ENCODE measurements at regions not wholly inside any gene's neighbourhood (a gene's known extent, or its start where the extent isn't known, plus 50 kb on each side); places are given as distances from the start of the nearest gene placed in this dataset.

DNA sequence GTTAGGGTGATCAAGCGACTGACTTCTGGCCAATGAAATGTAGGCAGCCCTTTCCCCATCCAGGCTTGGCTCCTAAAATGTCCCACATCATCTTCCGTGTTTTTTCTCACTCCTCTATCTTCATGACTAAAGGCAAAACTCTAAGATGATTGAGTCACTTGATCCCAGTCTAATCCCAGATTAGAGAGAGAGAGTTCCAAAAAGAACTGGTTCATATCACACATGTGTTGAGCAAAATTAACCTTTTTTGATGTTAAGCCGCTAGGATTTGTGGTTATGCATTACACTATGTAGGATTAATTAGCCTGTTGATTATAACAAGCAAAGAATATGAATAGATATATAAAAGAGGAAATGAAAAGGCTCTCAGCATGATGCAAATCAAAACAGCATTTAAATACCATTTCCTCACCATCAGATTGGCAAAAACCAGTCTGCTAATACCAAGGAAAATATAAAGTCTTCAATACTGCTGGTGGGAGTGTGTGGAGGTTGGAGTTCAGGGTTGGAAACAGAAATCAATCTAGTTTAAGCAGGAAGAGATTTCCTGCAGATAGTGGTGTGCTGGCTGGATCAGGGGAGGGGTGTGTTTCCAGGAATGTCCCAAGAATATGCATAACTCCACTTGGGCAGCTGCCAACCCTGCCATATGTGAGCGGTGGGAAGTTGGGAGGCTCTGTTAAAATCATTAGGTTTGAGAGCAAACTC is 187.6 kb upstream of the S1PR3 start:
- intact Hi-C loops (cut with micrococcal nuclease), result no loop called here
- Histone ChIP-seq H3K27ac (ENCODE audit: low read length in 2 of 2) (no peak overlapping the region), H3K27me3 (replicated peaks in 1 of 4; ENCODE audit: control extremely low read depth in 1 of 4, control insufficient read depth in 3 of 4, insufficient read depth in 4 of 4, low read length in 3 of 4) (peaks cover 0 to 12% (median 10%) of the 10 kb centered on the region in 4 experiments), H3K79me2 (ENCODE audit: control insufficient read depth, insufficient read depth, low read length) (no peaks in the 10 kb centered on the region), H3K9ac (ENCODE audit: low read length) (no peak overlapping the region), H3K4me3 (ENCODE audit: control extremely low read depth in 1 of 5, extremely low read depth in 1 of 5, insufficient read depth in 1 of 5, low read depth in 2 of 5, low read length in 4 of 5) (no peak overlapping the region), H3K4me1 (ENCODE audit: control insufficient read depth in 2 of 2, insufficient read depth in 2 of 2, low read length in 2 of 2) (peaks cover 7 to 8% of the 10 kb centered on the region in 2 donors), H3K4me2 (replicated peaks; ENCODE audit: low read depth, low read length, poor library complexity, severe bottlenecking) (no peak overlapping the region), H3K9me3 (ENCODE audit: control extremely low read depth in 1 of 3, control insufficient read depth in 2 of 3, insufficient read depth in 1 of 3, low read length in 2 of 3) (peaks cover 0 to 4% (median 0%) of the 10 kb centered on the region in 3 donors), H2AFZ (ENCODE audit: insufficient read depth, low read depth, low read length, poor library complexity, severe bottlenecking) (no peak overlapping the region), H4K20me1 (ENCODE audit: control insufficient read depth, insufficient read depth, low read length, poor library complexity, severe bottlenecking) (no peaks in the 10 kb centered on the region), H3K36me3 (replicated peaks in 1 of 2; ENCODE audit: control extremely low read depth in 1 of 2, control insufficient read depth in 1 of 2, extremely low read depth in 1 of 2, insufficient read depth in 2 of 2, low read length in 1 of 2) (no peaks in the 10 kb centered on the region)
- Mint-ChIP-seq H3K4me1 (peaks cover 13% of the 10 kb centered on the region), H3K27ac (no peak overlapping the region), H3K27me3 (peaks cover 39% of the 10 kb centered on the region), H3K9me3 (ENCODE audit: insufficient read depth) (no peaks in the 10 kb centered on the region), H3K4me3 (no peak overlapping the region)
- CTCF ChIA-PET, result no interaction called here
- POLR2A ChIA-PET, result no interaction called here
- ATAC-seq (ENCODE audit: low read depth), result no peak
- no peak for DNase-seq
- 94% methylated on average over 2 of the region's 4 CpGs for WGBS (ENCODE audit: insufficient coverage)
- TF ChIP-seq, protein P1, sequence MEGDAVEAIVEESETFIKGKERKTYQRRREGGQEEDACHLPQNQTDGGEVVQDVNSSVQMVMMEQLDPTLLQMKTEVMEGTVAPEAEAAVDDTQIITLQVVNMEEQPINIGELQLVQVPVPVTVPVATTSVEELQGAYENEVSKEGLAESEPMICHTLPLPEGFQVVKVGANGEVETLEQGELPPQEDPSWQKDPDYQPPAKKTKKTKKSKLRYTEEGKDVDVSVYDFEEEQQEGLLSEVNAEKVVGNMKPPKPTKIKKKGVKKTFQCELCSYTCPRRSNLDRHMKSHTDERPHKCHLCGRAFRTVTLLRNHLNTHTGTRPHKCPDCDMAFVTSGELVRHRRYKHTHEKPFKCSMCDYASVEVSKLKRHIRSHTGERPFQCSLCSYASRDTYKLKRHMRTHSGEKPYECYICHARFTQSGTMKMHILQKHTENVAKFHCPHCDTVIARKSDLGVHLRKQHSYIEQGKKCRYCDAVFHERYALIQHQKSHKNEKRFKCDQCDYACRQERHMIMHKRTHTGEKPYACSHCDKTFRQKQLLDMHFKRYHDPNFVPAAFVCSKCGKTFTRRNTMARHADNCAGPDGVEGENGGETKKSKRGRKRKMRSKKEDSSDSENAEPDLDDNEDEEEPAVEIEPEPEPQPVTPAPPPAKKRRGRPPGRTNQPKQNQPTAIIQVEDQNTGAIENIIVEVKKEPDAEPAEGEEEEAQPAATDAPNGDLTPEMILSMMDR (IDR thresholded peaks at IDR 0.05), result no peak
- no peak for TF ChIP-seq EZH2 (IDR thresholded peaks at IDR 0.05; ENCODE audit: borderline replicate concordance, insufficient read depth, low read depth, low read length, poor library complexity, severe bottlenecking)

DNA sequence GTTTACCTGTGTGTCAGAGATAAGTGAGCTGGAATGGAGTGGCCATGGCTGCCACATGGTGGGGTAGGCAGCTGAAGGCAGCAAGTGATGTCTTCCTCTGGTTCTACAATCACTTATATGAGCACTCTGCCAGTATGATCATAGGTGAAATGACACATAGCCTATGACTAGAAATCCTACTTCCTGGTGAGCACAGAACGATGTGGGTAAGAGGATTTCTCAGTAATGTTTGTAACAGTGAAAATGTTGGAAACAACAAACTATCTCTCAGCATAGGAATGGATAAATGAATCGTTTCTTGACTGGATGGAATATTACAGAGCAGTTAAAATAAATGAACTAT is 187.0 kb upstream of the S1PR3 start:
- Histone ChIP-seq H2AFZ (ENCODE audit: insufficient read depth, low read depth, low read length, poor library complexity, severe bottlenecking) (no peak overlapping the region), H3K27ac (ENCODE audit: low read length in 2 of 2) (no peak overlapping the region), H3K4me3 (ENCODE audit: control extremely low read depth in 1 of 5, extremely low read depth in 1 of 5, insufficient read depth in 1 of 5, low read depth in 2 of 5, low read length in 4 of 5) (no peak overlapping the region), H3K27me3 (replicated peaks in 1 of 4; ENCODE audit: control extremely low read depth in 1 of 4, control insufficient read depth in 3 of 4, insufficient read depth in 4 of 4, low read length in 3 of 4) (peaks cover 0 to 12% (median 10%) of the 10 kb centered on the region in 4 experiments), H3K36me3 (replicated peaks in 1 of 2; ENCODE audit: control extremely low read depth in 1 of 2, control insufficient read depth in 1 of 2, extremely low read depth in 1 of 2, insufficient read depth in 2 of 2, low read length in 1 of 2) (no peaks in the 10 kb centered on the region), H4K20me1 (ENCODE audit: control insufficient read depth, insufficient read depth, low read length, poor library complexity, severe bottlenecking) (no peaks in the 10 kb centered on the region), H3K4me1 (ENCODE audit: control insufficient read depth in 2 of 2, insufficient read depth in 2 of 2, low read length in 2 of 2) (peaks cover 7 to 8% of the 10 kb centered on the region in 2 donors), H3K9ac (ENCODE audit: low read length) (no peak overlapping the region), H3K4me2 (replicated peaks; ENCODE audit: low read depth, low read length, poor library complexity, severe bottlenecking) (no peak overlapping the region), H3K9me3 (ENCODE audit: control extremely low read depth in 1 of 3, control insufficient read depth in 2 of 3, insufficient read depth in 1 of 3, low read length in 2 of 3) (peaks cover 0 to 4% (median 0%) of the 10 kb centered on the region in 3 donors), H3K79me2 (ENCODE audit: control insufficient read depth, insufficient read depth, low read length) (no peaks in the 10 kb centered on the region)
- H3K4me3 Mint-ChIP-seq, result no peak overlapping the region
- no peak overlapping the region for H3K27ac Mint-ChIP-seq
- POLR2A ChIA-PET, result no interaction called here
- CTCF ChIA-PET, result no interaction called here
- intact Hi-C loops (cut with micrococcal nuclease), result no loop called here
- WGBS (ENCODE audit: insufficient coverage), result no CpG with 5 or more reads among the region's 2 CpGs
- no peak for DNase-seq
- peaks cover 39% of the 10 kb centered on the region for H3K27me3 Mint-ChIP-seq
- no peaks in the 10 kb centered on the region for H3K9me3 Mint-ChIP-seq (ENCODE audit: insufficient read depth)
- TF ChIP-seq, protein P1 (IDR thresholded peaks at IDR 0.05), result no peak
- TF ChIP-seq EZH2 (IDR thresholded peaks at IDR 0.05; ENCODE audit: borderline replicate concordance, insufficient read depth, low read depth, low read length, poor library complexity, severe bottlenecking), result no peak
- ATAC-seq (ENCODE audit: low read depth), result no peak
- peaks cover 13% of the 10 kb centered on the region for H3K4me1 Mint-ChIP-seq

All from B cell (primary cell).